ENCODE measurements at regions not wholly inside any gene's neighbourhood (a gene's known extent, or its start where the extent isn't known, plus 50 kb on each side); places are given as distances from the start of the nearest gene placed in this dataset.
"Not testable (repeated sequence)": the region's sequence is repeated elsewhere in the genome, so short reads cannot be mapped to it uniquely, and the experiment has no call there.

DNA sequence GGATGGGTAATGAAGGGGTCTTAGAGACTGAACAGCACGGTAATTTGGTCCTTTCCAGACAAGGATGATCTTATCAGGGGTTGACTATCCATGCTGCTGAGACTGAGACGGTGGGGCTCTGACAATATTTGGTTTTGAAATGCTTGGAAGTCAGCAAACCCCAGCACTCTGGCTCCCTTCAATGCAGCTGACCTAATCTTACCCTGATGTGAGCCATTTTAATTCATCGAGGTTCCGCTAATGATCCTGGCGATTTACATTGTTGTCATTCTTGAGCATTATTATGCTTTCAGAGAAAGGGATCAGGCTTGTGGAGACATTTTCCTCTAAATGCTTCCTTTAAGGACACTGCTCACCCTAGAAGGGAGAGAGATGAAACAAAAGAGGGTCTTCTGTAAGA, 114.6 kb upstream of the BMPER start:
- peaks cover 0 to 3% (median 0%) of the 10 kb centered on the region in 3 donors for H3K36me3 Mint-ChIP-seq
- POLR2A ChIA-PET, result no interaction called here
- DNase-seq, result no peak
- H3K27ac Mint-ChIP-seq, result no peak overlapping the region
- H3K9me3 Mint-ChIP-seq, result no peaks in the 10 kb centered on the region
- ATAC-seq, result no peak
- no peaks in the 10 kb centered on the region for H3K4me1 Mint-ChIP-seq
- H3K4me3 Mint-ChIP-seq, result no peak overlapping the region
- no peaks in the 10 kb centered on the region for H3K27me3 Mint-ChIP-seq

DNA sequence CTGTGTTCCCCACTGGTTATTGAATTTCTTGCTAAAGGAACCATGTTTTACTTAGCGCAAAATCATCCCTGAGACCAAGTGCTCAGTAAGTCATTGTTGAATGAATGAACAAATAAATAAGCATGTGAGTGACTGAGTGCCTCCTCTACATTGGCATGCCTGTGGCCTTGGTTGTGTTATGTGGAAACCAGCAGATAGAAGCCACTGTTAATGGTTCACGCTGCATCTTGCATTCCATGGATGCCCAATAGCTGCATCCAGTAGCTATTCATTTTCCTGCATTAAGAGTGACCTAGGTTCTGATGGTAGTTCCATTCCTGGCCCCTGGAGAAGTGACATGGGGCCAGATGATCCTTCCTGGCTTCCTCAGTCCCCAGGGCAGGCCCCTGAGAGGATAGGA, 113.3 kb upstream of the BMPER start:
- Mint-ChIP-seq H3K27me3 (no peaks in the 10 kb centered on the region), H3K27ac (no peak overlapping the region), H3K36me3 (no peaks in the 10 kb centered on the region), H3K9me3 (no peaks in the 10 kb centered on the region), H3K4me3 (no peak overlapping the region), H3K4me1 (no peaks in the 10 kb centered on the region)
- POLR2A ChIA-PET, result no interaction called here
- DNase-seq (no peak), ATAC-seq (no peak)

DNA sequence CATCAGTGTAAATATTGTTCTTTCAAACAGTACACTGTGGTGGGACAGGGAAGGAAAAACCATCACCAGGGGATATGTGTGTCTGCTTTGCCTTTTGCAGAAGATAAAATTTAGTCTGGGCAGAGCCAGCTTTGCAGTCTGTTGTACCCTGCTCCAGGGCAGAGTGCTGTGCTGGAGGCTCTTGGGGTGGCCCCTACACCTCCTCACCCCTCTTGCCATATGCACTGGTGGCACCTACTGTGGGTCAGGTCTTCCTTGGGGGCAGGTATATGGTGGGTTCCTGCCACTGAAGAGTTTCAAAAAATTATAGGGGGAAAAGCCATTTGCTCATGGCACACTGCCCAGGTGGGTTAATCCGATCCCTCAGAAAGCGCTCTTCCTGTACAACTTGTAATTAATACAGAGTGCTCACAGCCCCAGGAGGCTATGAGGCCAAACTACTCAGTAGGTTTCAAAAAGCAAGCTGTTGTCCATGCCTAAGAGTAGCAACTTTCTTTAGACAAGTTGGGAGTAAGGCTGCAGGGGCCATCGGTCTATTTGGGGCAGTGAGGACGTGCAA, 112.7 kb upstream of the BMPER start:
- Mint-ChIP-seq H3K36me3 (no peaks in the 10 kb centered on the region), H3K9me3 (no peaks in the 10 kb centered on the region), H3K4me3 (no peak overlapping the region), H3K27me3 (no peaks in the 10 kb centered on the region), H3K4me1 (no peaks in the 10 kb centered on the region), H3K27ac (no peak overlapping the region)
- ATAC-seq, result no peak
- no peak for DNase-seq
- POLR2A ChIA-PET, result no interaction called here

DNA sequence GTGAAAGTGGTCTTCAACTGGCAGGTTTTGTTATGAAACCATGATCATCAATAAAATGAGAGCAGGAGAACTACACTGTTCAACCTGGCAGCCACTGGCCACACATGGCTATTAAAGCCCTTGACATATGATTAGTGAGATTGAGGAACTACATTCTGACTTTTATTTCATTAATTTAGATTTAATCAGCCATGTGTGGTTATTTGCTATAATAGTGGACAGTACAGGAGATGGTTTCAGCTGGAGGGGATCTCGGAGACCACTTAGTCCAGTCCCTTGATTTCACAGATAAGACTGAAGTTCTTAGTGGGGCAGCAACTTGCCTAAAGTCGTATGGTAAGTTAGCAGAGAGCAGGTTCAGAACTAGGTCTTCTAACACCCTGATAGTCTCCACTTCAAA, 111.7 kb upstream of the BMPER start:
- Mint-ChIP-seq H3K36me3 (no peaks in the 10 kb centered on the region), H3K9me3 (no peaks in the 10 kb centered on the region), H3K4me1 (no peaks in the 10 kb centered on the region), H3K4me3 (no peak overlapping the region), H3K27ac (no peak overlapping the region), H3K27me3 (no peaks in the 10 kb centered on the region)
- no peak for DNase-seq
- no peak for ATAC-seq
- POLR2A ChIA-PET, result no interaction called here

GRCh38 chr7:33794419-33794818, 110.9 kb upstream of the BMPER start:
- no peaks in the 10 kb centered on the region for H3K9me3 Mint-ChIP-seq
- H3K4me3 Mint-ChIP-seq, result no peak overlapping the region
- H3K27me3 Mint-ChIP-seq, result no peaks in the 10 kb centered on the region
- no peaks in the 10 kb centered on the region for H3K4me1 Mint-ChIP-seq
- H3K27ac Mint-ChIP-seq, result no peak overlapping the region
- ATAC-seq (no peak), DNase-seq (no peak)
- POLR2A ChIA-PET, result no interaction called here
- H3K36me3 Mint-ChIP-seq, result no peaks in the 10 kb centered on the region

- Mint-ChIP-seq H3K27ac (no peak overlapping the region), H3K4me1 (no peaks in the 10 kb centered on the region), H3K27me3 (no peaks in the 10 kb centered on the region), H3K4me3 (no peak overlapping the region), H3K9me3 (no peaks in the 10 kb centered on the region), H3K36me3 (no peaks in the 10 kb centered on the region)
- no peak for DNase-seq
- POLR2A ChIA-PET, result no interaction called here
- ATAC-seq, result no peak
Measured at GRCh38 chr7:33794959-33795358, 110.4 kb upstream of the BMPER start.

DNA sequence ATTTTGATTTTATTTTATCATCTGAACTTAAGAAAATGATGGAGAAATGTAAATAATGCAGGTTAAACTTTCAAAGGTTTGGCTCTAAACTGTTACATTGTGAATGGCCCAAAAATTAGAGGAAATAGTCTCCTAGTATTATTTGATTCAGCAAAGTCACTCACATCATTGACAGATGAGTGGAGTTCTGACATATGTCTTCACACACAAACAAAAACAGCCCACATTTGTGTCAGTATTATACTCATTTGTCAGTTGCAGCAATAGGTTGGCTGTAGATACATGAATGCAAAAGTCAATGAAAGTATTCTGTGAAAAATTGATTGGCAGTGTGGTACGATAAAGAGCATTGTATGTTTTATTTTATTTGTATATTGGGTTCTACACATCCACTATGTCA, 108.8 kb upstream of the BMPER start:
- POLR2A ChIA-PET, result no interaction called here
- Mint-ChIP-seq H3K4me3 (no peak overlapping the region), H3K27ac (no peak overlapping the region), H3K9me3 (peaks cover 0 to 3% (median 0%) of the 10 kb centered on the region in 9 donors), H3K36me3 (no peaks in the 10 kb centered on the region), H3K27me3 (no peaks in the 10 kb centered on the region), H3K4me1 (no peaks in the 10 kb centered on the region)
- ATAC-seq (no peak), DNase-seq (no peak)

- DNase-seq, H3K9me3 Mint-ChIP-seq, H3K4me1 Mint-ChIP-seq, H3K36me3 Mint-ChIP-seq, ATAC-seq, H3K27ac Mint-ChIP-seq, H3K4me3 Mint-ChIP-seq, H3K27me3 Mint-ChIP-seq, POLR2A ChIA-PET: not testable (repeated sequence)
Measured at GRCh38 chr7:33797512-33797911, 107.8 kb upstream of the BMPER start.

DNA sequence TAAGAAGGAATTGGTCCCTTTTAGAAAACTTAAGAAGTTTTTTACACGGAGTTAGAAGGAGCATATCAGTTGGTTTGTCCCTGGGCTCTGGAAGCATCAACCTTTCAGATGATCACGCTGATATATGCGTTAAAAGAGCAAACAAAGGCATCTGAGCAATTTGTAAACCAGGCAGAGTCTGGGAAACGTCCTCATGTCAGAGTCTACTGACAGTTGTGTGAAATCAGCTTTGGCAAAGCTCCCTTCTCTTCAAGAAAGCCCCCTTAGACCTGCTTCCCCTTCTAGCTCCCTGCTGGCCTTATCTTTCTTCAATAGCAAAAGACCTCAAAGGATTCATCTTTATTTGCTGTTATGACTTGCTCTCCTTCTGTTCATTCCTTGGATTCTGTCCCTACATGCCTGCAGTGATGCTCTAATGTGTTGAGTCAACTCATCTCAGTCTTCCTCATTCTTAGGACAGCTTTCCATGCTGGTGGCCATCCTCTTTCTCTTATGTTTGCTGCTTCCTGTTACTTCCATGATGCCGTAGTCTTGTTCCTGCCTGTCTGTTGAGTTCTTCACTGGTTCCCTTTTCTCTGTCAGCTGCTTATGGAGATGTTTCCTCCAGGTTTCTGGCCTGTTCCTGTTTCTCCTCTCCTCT, 106.5 kb upstream of the BMPER start:
- ATAC-seq (no peak), DNase-seq (no peak)
- Mint-ChIP-seq H3K4me1 (no peaks in the 10 kb centered on the region), H3K27ac (no peak overlapping the region), H3K36me3 (peaks cover 0 to 3% (median 0%) of the 10 kb centered on the region in 3 donors), H3K9me3 (peaks cover 0 to 3% (median 0%) of the 10 kb centered on the region in 9 donors), H3K27me3 (no peaks in the 10 kb centered on the region), H3K4me3 (no peak overlapping the region)
- POLR2A ChIA-PET, result no interaction called here

DNA sequence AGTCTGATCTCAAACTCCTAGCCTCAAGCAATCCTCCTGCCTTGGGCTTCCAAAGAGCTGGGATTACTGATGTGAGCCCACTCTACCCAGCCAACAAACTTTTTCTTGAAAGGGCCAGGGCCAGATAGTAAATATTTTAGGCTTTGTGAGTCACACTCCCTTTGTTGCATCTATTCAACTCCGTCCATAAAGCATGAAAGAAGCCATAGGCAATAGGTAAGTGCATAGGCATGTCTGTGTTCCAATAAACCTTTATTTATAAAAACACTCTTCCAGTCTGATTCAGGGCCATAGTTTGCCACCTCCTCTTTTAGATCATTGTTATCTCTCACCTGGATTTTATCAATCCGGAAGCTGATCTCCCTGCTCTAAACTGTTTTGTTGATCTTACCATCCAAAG, 105.6 kb upstream of the BMPER start:
- no peak for DNase-seq
- POLR2A ChIA-PET, result no interaction called here
- H3K36me3 Mint-ChIP-seq, result peaks cover 0 to 3% (median 0%) of the 10 kb centered on the region in 3 donors
- no peak overlapping the region for H3K27ac Mint-ChIP-seq
- H3K9me3 Mint-ChIP-seq, result peaks cover 0 to 3% (median 0%) of the 10 kb centered on the region in 9 donors
- ATAC-seq, result no peak
- no peaks in the 10 kb centered on the region for H3K4me1 Mint-ChIP-seq
- no peak overlapping the region for H3K4me3 Mint-ChIP-seq
- H3K27me3 Mint-ChIP-seq, result no peaks in the 10 kb centered on the region

GRCh38 chr7:33802600-33802999, 102.7 kb upstream of the BMPER start:
- H3K27me3 Mint-ChIP-seq, result no peaks in the 10 kb centered on the region
- DNase-seq (no peak), ATAC-seq (no peak)
- peaks cover 0 to 3% (median 0%) of the 10 kb centered on the region in 3 donors for H3K36me3 Mint-ChIP-seq
- no peak overlapping the region for H3K27ac Mint-ChIP-seq
- no peak overlapping the region for H3K4me3 Mint-ChIP-seq
- no peaks in the 10 kb centered on the region for H3K4me1 Mint-ChIP-seq
- H3K9me3 Mint-ChIP-seq, result peaks cover 0 to 3% (median 0%) of the 10 kb centered on the region in 9 donors
- POLR2A ChIA-PET, result no interaction called here

- Mint-ChIP-seq H3K4me1 (no peaks in the 10 kb centered on the region), H3K27me3 (no peaks in the 10 kb centered on the region), H3K9me3 (peaks cover 0 to 3% (median 0%) of the 10 kb centered on the region in 9 donors), H3K27ac (no peak overlapping the region), H3K4me3 (no peak overlapping the region), H3K36me3 (peaks cover 0 to 3% (median 0%) of the 10 kb centered on the region in 3 donors)
- no peak for DNase-seq
- POLR2A ChIA-PET, result no interaction called here
- ATAC-seq, result no peak
Measured at GRCh38 chr7:33804140-33804660, 101.1 kb upstream of the BMPER start.

DNA sequence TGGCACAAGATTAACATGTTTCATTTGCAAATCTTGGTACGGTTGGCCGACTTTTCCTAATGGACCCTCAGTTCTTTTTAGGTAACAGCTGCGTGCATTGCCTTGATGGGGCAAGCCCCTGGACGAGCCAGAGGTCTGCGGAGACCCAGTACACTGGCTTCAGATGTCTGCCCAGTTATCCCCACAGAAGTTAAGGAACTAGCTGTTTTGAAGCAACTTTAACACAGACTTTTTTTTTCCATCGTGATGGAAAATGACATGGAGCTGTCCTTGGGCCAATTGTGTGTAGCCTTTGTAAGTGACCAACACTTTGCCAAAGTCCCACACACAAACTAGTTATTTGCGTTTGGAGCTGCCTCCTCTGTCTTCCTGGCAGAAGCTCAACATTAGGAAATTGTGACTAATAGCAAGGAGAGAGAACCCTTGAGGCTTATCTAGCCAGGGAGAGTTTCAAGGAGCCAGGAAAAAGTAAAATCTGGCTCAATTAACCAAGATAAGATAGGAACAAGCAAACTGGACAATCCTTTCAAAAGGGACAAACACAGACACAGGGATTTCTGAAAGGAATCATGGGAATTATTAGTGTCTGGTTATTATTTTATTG, 99.6 kb upstream of the BMPER start:
- Mint-ChIP-seq H3K4me1 (no peaks in the 10 kb centered on the region), H3K27ac (no peak overlapping the region), H3K27me3 (no peaks in the 10 kb centered on the region), H3K9me3 (peaks cover 0 to 3% (median 0%) of the 10 kb centered on the region in 9 donors), H3K36me3 (peaks cover 0 to 3% (median 0%) of the 10 kb centered on the region in 3 donors), H3K4me3 (no peak overlapping the region)
- DNase-seq (no peak), ATAC-seq (no peak)
- POLR2A ChIA-PET, result no interaction called here
